ENCODE measurements at regions not wholly inside any gene's neighbourhood (a gene's known extent, or its start where the extent isn't known, plus 50 kb on each side); places are given as distances from the start of the nearest gene placed in this dataset.
"Not testable (repeated sequence)": the region's sequence is repeated elsewhere in the genome, so short reads cannot be mapped to it uniquely, and the experiment has no call there.

- DNase-seq (ENCODE audit: low read depth in 2 of 3, low spot score in 2 of 3): no peak
Observed at GRCh38 chr1:30092051-30092858, 631.1 kb downstream of the MATN1 start.

- DNase-seq (ENCODE audit: low read depth in 2 of 3, low spot score in 2 of 3): no peak
Observed at GRCh38 chr1:30090162-30090820, 633.1 kb downstream of the MATN1 start.

GRCh38 chr1:30089024-30089430 lies 634.4 kb downstream of the MATN1 start:
- no peak for DNase-seq (ENCODE audit: low read depth in 2 of 3, low spot score in 2 of 3)

GRCh38 chr1:30088594-30088993 lies 634.8 kb downstream of the MATN1 start:
- no peak for DNase-seq (ENCODE audit: low read depth in 2 of 3, low spot score in 2 of 3)

- peak in 1 of 3 donors; percentile 41 for DNase-seq (ENCODE audit: low read depth in 2 of 3, low spot score in 2 of 3)
Observed at GRCh38 chr1:30087465-30087864, 635.9 kb downstream of the MATN1 start.

GRCh38 chr1:30085811-30086770 lies 637.3 kb downstream of the MATN1 start:
- DNase-seq (ENCODE audit: low read depth in 2 of 3, low spot score in 2 of 3): peak in 2 of 3 donors; percentile 64 to 65

GRCh38 chr1:30084909-30085571 lies 638.3 kb downstream of the MATN1 start:
- no peak for DNase-seq (ENCODE audit: low read depth in 2 of 3, low spot score in 2 of 3)

GRCh38 chr1:30083800-30084464 lies 639.5 kb downstream of the MATN1 start:
- no peak for DNase-seq (ENCODE audit: low read depth in 2 of 3, low spot score in 2 of 3)

- DNase-seq (ENCODE audit: low read depth in 2 of 3, low spot score in 2 of 3): no peak
Observed at GRCh38 chr1:30081379-30082102, 641.8 kb downstream of the MATN1 start.

GRCh38 chr1:30075916-30076315 lies 647.5 kb downstream of the MATN1 start:
- DNase-seq (ENCODE audit: low read depth in 2 of 3, low spot score in 2 of 3): not testable (repeated sequence)

GRCh38 chr1:30068787-30069472 lies 654.5 kb downstream of the MATN1 start:
- no peak for DNase-seq (ENCODE audit: low read depth in 2 of 3, low spot score in 2 of 3)

- DNase-seq (ENCODE audit: low read depth in 2 of 3, low spot score in 2 of 3): no peak
Observed at GRCh38 chr1:30064547-30064946, 658.8 kb downstream of the MATN1 start.

- DNase-seq (ENCODE audit: low read depth in 2 of 3, low spot score in 2 of 3): no peak
Observed at GRCh38 chr1:30063621-30064280, 659.6 kb downstream of the MATN1 start.

- DNase-seq (ENCODE audit: low read depth in 2 of 3, low spot score in 2 of 3): no peak
Observed at GRCh38 chr1:30061292-30062220, 661.8 kb downstream of the MATN1 start.

- no peak for DNase-seq (ENCODE audit: low read depth in 2 of 3, low spot score in 2 of 3)
Observed at GRCh38 chr1:30060738-30061137, 662.6 kb downstream of the MATN1 start.

- DNase-seq (ENCODE audit: low read depth in 2 of 3, low spot score in 2 of 3): no peak
Observed at GRCh38 chr1:30058970-30059369, 664.4 kb downstream of the MATN1 start.

- no peak for DNase-seq (ENCODE audit: low read depth in 2 of 3, low spot score in 2 of 3)
Observed at GRCh38 chr1:30054126-30054525, 669.3 kb downstream of the MATN1 start.
